Endometrial microvascular endothelial cells (primary cell): ENCODE measurements at regions not wholly inside any gene's neighbourhood (a gene's known extent, or its start where the extent isn't known, plus 50 kb on each side); places are given as distances from the start of the nearest gene placed in this dataset.

ENCODE experiments used
- in situ Hi-C: cut with HindIII; loops from 2 replicates; pipeline ENCODE4 v1.10.0; 2017; ENCODE audit warnings: low sequenced_read_pairs, low pct_unique_long_range_greater_than_20kb; ENCODE audit errors: inconsistent ontology term

DNA sequence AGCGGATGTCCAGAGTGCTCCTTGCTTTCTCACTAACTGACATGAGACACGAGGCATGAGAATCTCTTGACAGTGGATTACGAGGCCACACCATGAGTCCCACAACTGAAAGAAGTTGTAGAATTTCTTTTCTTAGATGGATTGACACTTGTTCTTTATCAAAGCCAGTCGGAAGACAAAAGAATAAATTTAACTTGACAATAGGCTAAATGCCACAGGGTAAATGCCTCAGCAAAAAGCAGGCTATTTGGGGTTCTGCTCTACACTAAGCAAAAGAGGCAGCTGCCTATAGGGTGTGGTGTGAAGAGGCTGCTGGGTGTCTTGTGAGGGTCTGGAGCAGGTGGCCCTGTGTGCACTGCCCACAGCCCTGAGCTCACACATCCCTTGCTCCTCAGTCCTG lies 135.1 kb upstream of the SEMA6D start:
- in situ Hi-C loops = no loop called here

DNA sequence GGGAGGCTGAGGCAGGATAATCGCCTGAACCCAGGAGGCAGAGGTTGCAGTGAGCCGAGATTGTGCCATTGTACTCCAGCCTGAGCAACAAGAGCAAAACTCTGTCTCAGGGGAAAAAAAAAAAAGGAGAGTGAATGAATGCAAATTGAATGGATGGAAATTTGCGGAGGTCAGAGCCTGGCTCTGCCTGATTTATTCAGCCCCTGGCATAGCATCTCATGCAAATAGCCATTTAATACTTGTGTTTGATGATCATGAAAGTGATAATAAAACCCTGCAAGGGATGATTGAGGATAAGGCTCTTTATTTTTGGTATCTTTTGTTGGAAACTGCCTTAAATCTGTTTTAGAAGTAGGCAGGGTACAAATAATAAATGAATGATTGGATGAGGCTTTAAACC lies 133.0 kb upstream of the SEMA6D start:
- in situ Hi-C loops = no loop called here

DNA sequence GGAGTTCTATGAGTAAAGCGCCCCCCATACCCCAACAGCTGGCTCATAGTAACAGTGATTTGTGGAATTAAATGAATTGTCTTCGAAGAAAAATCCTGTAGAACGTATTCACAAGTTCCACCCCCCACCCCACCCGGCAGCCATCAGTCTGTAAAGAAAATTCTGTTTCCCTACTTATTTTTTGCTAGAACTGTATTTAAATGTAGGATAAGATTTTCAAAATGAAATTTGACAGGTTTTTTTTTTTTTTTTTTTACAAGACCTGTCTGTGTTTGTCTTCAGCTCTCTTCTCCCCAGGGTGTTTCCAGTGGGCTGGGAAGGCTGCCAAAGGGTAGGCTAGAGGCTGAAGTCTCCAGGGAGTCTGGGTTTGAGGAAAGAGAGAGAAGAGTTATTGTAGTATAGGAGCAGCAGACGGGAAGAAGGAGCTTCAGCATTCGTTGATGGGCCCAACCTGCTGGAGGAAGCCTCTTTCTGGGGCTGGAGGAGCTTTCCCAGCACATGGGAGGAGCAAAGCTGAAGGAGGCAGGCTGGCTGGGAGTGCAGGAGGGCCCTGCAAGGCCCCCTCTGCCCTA lies 130.6 kb upstream of the SEMA6D start:
- in situ Hi-C loops = no loop called here

DNA sequence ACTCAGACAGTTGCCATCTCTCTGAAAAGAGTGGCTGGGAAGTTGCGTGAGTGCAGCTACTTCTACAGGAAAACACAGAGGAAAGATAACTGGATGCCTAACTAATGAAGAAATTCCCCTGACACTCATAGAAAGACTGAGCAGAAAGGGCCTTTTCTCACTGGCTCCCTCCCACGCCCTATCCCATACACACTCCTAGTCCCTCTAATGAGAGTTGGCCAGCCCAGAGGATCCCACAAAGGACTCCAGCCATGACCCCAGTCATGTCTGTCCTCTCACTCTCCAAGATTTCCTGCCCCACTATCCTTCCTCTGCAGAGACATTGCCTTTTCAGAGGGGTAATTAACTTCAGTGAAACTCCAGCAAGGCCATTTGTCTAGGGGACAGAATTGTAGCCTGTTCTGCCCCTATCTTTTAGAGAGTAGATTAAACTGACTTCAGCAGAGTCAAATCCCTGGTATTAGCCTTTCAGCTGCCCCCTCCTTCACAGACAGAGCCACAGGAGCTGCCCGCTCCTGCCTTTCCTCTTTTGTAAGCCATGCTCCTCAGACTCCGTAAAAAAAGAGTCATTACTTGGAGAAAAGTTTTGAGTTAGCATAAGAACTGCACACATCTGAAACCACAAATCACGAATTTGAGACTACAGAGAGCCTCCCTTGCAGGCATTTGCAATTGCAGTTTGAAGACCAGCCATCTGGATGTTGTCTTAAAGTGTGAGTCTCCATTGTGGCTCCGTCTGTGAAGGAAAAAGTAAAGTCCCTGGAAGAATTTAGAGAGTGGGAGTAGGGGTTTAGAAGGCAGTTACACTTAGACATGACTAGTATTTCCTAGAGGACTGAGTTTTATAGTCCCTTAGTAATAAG lies 129.1 kb upstream of the SEMA6D start:
- in situ Hi-C loops = no loop called here

DNA sequence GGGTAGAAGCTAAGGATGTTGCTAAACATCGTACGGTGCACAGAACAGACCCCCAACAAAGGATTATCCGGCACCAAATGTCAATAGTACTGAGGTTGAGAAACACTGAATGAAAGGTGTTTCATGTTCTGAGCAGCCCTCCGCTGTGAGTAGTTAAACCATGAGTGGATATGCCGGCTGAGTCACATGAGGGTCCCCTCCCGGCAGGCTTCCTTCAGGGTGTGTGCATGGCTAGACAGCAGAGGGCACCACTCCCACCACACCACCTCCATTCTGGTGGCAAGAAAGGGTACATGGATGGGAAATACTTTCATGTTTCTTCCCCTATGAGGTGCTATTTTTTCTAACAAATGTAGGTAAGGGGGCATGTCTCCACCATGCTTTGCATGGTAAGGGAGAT lies 128.3 kb upstream of the SEMA6D start:
- in situ Hi-C loops = no loop called here

DNA sequence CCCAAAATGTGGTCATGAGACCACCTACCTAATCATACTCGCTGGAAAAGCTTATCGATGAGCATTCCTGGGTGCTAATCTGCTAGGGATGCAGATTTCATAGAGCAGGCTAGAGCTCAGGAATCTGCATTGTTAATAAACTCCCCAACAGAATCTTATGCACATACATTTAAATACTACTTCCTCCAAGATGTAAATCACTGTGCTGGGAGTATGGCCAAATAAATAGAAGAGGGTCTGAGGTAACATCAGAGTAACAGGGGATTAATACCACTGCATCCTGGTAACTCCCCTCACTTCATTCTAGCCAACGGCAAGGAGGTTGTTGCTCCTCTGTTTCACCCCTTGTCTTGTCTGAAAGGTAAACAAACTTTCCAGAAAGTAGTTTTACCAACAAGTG lies 118.3 kb upstream of the SEMA6D start:
- in situ Hi-C loops = no loop called here

DNA sequence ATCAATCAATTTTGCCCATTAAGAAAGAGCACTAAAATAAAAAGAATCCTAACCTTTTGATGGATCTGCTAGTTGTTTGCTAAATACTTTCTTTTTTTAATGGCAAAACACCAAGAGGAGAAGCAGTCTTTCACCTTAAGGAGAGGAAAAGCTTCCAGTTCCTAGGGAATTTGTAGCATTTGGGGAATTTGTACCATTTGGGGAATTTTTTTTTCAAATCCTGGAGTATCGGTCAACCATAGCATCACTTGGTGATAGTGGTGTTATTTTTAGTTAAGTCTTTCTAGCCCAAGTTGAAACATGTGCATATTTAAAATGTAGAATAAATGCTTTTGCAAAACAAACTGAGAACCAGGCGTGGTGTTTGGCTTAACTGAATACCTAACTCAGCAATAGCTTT lies 117.5 kb upstream of the SEMA6D start:
- in situ Hi-C loops = no loop called here

DNA sequence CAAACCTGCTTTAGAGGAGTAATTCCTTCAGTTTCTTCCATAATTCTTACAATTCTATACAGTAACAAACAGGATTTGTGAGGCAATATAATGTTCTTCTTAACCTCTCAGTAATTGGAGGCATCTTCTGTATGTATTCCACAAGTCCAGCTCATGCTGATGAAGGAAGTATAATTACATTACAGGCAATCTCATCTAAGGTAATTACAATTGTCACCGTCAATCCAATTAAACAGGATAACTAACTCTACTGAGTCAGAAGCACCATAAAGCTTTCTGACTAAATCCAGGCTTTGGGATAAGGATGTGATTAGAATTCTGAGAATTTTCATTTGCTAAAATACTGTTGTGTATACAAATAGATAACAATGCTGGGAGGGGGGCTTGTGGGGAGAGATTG lies 115.2 kb upstream of the SEMA6D start:
- in situ Hi-C loops = no loop called here

DNA sequence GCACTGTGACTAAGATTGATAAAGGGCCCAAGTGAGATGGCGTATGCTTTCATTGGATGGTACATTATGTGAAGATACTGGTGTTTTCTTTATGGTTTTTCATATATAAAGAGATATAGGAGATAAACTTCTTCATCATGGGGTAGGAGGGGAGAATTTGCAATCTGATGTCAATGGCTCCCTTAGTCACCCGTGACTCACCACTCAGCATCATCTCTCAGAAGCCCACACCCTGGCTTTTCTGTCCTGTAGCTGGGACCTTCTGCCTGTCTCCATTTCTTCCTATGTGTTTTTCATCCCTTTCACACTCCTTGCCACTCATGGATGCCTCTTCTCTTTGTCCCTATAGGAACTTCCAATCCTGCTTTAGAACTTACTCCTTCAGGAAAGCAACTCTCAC lies 114.3 kb upstream of the SEMA6D start:
- in situ Hi-C loops = no loop called here

DNA sequence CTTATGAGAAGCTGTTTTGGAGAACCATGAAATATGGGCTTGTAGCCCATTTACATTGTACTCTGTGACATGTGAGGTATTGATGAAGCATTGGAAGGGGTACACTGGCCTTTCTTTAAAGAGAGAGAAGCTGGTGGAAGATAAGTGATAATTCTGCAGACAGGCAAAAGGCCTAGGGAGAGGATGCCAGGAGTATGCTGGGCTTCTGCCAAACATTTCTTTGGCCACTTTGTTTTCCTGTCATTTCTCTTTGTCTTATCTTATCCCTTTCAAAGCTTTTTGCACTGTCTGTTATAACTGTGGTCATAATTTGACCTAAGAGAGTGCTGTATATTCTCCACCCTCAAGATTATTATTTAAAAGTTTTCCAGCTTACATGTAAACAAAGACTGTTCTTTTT lies 109.6 kb upstream of the SEMA6D start:
- in situ Hi-C loops = no loop called here

DNA sequence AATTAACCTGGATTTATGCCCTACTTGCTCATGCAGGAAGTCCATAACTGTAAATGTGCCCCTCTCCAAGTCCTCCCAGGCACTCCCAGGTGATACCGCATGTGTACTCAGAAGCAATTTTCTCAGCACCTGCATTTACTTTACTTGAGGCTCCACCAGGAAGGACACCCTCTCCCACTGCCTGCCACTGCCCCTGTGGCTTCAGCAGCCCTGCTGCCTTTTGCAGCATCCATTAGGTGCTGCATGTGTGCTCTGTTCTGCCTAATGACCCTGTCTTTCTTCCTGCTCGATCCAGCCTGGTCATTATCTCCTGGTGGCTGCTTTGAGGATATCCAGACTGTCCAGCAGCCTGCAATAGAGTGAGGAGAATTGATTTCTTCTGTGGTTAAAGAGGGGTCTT lies 107.6 kb upstream of the SEMA6D start:
- in situ Hi-C loops = no loop called here

DNA sequence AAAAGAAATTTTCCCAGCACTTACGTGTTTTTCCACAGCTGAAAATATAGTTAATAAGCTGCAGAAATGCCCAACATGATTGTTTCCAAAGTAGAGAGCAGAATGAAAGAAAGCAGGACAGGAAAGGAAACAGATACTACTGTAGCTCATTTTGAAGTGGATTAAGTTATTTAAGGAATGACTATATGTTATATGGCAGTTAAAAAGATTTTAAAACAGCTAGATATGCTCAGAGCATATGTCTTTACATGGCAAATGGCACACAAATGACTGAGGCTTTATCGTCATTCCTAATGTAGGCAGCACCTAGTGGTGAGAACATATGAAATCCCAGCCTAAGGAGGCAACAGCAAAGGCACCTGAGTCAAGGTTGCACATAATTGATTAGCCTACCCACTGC lies 106.6 kb upstream of the SEMA6D start:
- in situ Hi-C loops = no loop called here

DNA sequence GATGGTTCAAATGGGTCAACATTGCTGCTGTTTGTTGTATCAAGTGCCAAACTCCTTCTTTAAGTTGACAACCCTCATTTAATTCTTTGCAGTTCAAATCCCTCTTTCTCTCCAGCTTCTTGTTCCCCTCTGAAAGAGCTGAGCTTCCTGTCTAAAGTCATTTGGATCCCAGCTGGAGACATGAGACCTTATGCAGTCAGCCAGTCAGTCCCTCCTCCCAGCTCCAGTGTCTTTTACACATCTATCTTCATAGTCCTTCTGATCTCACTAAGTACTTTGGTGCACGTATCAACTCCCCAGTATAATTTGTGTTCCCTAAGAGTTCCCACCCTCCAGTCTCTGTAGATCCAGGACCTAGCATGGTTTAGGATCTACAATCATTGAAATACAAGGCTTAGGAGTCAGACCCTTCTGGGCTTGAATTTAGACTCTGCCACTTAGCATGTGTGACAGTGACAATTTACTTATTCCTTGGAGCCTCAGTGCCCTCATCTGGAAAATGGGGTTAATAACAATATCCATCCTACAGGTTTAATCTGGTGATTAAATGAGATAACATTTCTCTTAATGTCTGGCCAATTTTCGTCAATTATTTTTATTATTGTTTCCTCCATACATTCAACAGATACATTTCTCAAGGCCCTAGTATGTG lies 102.8 kb upstream of the SEMA6D start:
- in situ Hi-C loops = no loop called here

DNA sequence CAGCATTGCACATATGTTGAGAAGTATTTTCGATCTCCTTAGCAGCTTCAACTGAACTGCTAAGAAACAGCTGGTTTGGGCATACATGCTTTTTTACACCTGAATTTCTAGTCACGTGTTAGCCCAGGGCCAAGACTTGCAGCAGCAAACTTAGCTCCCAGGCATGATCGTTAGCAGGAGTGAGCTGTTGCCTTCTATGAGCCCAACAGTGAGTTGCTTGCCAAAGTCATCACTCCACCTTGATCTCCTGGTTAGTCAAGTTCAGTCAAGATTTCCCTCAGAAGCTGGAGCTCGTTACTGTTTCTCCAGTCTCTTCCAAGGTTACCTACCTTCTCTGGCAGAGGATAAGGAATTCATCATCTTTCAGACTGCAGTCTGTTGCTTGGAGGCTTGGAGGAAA lies 100.4 kb upstream of the SEMA6D start:
- in situ Hi-C loops = no loop called here

DNA sequence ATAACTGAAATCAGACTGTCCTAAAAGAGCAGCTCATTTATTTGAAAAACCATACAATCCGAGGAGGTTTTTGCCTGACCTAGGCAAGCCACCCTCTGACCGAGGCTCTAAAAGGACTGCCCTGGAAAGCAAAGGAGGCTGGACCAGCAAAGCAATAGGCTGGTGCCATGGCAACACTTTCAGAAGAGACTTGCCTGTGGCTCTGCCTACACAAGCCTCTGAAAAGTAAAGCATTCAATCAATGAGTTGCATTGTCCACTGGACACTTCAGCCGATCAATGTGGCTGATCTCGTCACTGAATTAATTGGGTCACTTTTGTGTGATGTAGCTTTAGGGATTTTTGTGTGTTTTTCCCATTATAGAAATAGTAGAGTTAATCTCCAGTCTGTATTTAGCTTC lies 99.1 kb upstream of the SEMA6D start:
- in situ Hi-C loops = no loop called here

DNA sequence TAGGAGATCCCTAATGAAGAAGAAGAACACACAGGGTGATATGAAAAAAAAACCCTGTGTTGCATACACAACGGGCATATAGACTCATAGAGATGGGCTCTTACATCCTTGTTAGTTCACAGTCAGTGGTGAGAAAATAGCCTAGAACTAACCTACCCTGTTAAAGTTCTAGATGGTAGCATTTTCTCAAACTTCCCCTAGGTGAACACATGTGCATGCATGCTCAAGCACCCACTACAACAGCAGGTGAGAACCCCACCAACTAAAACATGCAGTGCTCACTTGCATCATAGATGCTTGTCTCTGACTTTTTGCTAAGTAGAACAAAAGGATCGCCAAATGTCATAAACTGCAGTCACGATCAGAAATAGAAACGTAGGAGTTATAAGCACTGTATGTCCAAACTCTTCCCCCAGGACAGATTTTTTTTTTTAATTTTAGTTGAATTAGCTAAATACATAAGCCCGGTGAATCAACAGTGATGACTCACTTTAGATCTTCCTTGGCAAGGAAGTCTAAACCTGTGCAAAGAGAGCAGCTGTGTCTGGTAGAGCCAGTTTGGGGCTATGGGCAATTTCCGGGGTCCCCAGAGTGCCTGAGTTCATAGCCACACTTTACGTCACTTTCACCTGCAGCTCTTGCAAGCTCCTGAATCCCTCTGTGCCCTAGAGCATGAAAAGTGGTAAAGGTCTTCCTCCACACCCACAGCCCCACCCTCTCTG lies 96.2 kb upstream of the SEMA6D start:
- in situ Hi-C loops = no loop called here

DNA sequence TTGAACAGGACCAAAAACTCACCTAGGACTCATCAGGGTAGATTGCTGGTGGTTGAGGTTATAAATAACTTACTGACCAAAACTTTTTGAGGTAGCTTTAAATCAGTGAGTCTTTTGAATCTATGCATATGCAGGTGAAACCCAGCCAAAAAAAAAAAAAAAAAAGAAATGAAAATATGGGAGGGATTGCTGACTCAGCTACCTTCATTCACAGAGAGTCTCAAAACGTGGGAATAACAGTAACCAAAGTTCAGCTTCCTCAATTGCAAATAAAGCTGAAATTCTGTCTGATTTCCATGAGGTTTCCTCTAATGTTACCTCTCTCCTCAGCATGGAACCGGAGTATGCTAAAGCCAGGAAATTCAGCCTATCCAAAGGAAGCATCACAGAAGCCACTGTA lies 95.2 kb upstream of the SEMA6D start:
- in situ Hi-C loops = no loop called here

DNA sequence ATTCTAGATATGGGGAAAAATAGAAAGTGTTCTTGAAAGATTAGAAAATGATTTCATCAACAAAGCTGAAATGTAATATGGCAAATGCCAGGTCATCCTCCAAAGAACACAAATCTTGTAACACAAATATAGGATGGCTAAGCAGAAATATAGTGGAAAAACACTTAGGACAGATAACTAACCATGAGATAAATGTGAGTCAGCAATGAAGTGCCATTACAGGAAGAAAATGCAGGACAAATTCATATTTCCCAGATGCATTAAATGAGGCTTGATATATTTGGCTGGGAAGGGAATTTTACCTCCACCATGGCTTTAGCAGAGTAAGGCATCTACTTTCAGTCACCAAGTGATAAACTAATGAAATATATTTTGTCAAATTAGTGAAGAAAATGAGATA lies 92.8 kb upstream of the SEMA6D start:
- in situ Hi-C loops = no loop called here

DNA sequence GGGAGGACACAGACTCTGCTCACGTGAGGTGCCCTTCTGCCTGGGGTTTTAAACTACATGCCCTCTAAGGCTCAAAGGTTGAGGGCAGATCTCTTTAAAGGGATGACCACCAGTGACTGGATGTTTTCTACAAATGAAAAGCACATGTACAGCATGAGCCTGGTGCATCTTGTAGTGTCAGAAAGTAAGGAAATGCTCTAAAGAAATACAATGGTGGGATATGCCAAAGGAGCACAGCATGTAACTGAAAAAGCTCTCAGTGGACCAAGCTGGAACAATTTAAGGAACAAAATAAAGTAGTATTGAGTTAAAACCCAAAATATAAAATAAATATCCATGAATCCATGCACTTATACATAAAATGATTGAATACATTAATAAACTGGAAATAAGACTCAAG lies 78.3 kb upstream of the SEMA6D start:
- in situ Hi-C loops = no loop called here

DNA sequence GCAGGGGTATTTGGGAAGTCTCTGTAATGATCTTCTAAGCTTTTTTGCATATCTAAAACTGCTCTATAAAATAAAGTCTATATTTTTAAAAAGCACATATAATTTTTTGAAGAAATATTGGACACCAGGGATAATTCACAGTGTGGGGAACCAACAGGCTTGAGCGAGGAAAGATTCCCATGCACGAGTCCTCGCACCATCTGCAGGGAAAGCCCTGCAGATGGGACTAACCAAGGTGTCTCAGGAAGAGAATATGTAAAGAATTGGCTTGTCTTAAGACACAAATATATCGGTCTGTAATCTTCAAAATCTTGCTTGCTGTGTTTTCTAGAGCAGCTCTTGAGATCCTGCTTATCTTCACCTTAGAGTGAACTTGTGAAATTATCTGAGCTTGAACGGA lies 77.2 kb upstream of the SEMA6D start:
- in situ Hi-C loops = no loop called here
